ENCODE measurements at regions not wholly inside any gene's neighbourhood (a gene's known extent, or its start where the extent isn't known, plus 50 kb on each side); places are given as distances from the start of the nearest gene placed in this dataset.
A peak's percentile ranks its signal among the peaks of the same experiment; 100 is the strongest.

- no peaks in the 10 kb centered on the region for H3K36me3 ChIP-seq
- TF ChIP-seq CTCF (IDR thresholded peaks at IDR 0.05) (no peak), POLR2A (IDR thresholded peaks at IDR 0.05) (no peak)
- H3K4me1 ChIP-seq, result no peaks in the 10 kb centered on the region
- intact Hi-C loops (cut with DNase I; ENCODE audit: low total_unique reads), result no loop called here
- no peak for DNase-seq
- H3K27me3 ChIP-seq, result no peaks in the 10 kb centered on the region
- H3K4me3 ChIP-seq, result no peak overlapping the region
- H3K27ac ChIP-seq, result no peak overlapping the region
- H3K9me3 ChIP-seq, result no peaks in the 10 kb centered on the region
These were observed 83.1 kb upstream of the NCAM1 start for GRCh38 chr11:112878033-112878601.

GRCh38 chr11:112880495-112880894 is 80.7 kb upstream of the NCAM1 start:
- H3K9me3 ChIP-seq, result no peaks in the 10 kb centered on the region
- TF ChIP-seq CTCF (IDR thresholded peaks at IDR 0.05), result no peak
- no peak for TF ChIP-seq POLR2A (IDR thresholded peaks at IDR 0.05)
- no peak overlapping the region for H3K4me3 ChIP-seq
- peaks cover 0 to 3% of the 10 kb centered on the region in 2 donors for H3K4me1 ChIP-seq
- no peak overlapping the region for H3K27ac ChIP-seq
- no peaks in the 10 kb centered on the region for H3K36me3 ChIP-seq
- intact Hi-C loops (cut with DNase I; ENCODE audit: low total_unique reads), result no loop called here
- no peak for DNase-seq
- H3K27me3 ChIP-seq, result no peaks in the 10 kb centered on the region

DNA sequence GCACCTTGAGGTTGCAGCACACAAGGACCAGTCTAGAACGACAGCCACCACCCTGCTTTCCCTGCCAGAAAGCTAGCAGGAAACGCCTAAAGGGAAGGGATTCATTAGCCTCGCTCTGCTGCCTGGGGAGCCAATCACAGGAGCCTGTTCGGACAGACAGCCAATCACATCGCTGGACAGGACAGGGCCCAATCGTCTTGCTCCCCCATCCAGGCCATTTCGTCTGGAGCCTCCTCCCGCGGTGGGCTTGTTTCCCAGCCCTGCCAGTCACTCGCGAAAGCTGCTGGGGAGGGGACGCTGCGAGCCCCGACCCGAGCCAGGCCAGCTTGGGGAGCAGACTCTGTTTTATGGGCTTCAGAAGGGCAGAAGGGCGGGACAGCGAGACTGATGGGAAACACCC is 79.8 kb upstream of the NCAM1 start:
- H3K4me1 ChIP-seq, result peaks cover 0 to 3% of the 10 kb centered on the region in 2 donors
- peak overlapping the region in 1 of 2 donors; percentile 45 for H3K27ac ChIP-seq
- no peaks in the 10 kb centered on the region for H3K36me3 ChIP-seq
- H3K27me3 ChIP-seq, result no peaks in the 10 kb centered on the region
- peak; percentile 60 to 68 for DNase-seq
- peak overlapping the region; percentile 12 to 32 for H3K4me3 ChIP-seq
- TF ChIP-seq POLR2A (IDR thresholded peaks at IDR 0.05), result peak in 1 of 2 donors; percentile 24
- TF ChIP-seq CTCF (IDR thresholded peaks at IDR 0.05), result no peak
- intact Hi-C loops (cut with DNase I; ENCODE audit: low total_unique reads), result no loop called here
- no peaks in the 10 kb centered on the region for H3K9me3 ChIP-seq

GRCh38 chr11:112882494-112883381 is 78.5 kb upstream of the NCAM1 start:
- no peak for DNase-seq
- Histone ChIP-seq H3K4me3 (no peak overlapping the region), H3K27me3 (no peaks in the 10 kb centered on the region), H3K36me3 (no peaks in the 10 kb centered on the region), H3K9me3 (no peaks in the 10 kb centered on the region), H3K4me1 (peaks cover 0 to 3% of the 10 kb centered on the region in 2 donors), H3K27ac (no peak overlapping the region)
- TF ChIP-seq CTCF (IDR thresholded peaks at IDR 0.05) (no peak), POLR2A (IDR thresholded peaks at IDR 0.05) (no peak)
- intact Hi-C loops (cut with DNase I; ENCODE audit: low total_unique reads), result no loop called here
